GM23338 (cell line): ENCODE measurements at regions not wholly inside any gene's neighbourhood (a gene's known extent, or its start where the extent isn't known, plus 50 kb on each side); places are given as distances from the start of the nearest gene placed in this dataset.
"Not testable (repeated sequence)": the region's sequence is repeated elsewhere in the genome, so short reads cannot be mapped to it uniquely, and the experiment has no call there.

ENCODE experiments used
- ATAC-seq: fragments of 200-7000 bp; cut with Tn5 transposase; 3 replicates; pipeline ENCODE4 v1.9.1; 2020
- DNase-seq: peaks from one replicate; pipeline ENCODE4 v3.0.0-alpha.2; 2015; ENCODE audit warnings: low spot score
- H2AFZ ChIP-seq: fragments of 200-600 bp; sonication (generic); 2 replicates; pipeline ENCODE4 v1.8.0; 2016; ENCODE audit warnings: antibody characterized with exemption, mild to moderate bottlenecking, moderate library complexity
- H3F3A ChIP-seq: fragments of 200-600 bp; sonication (generic); replicated peaks from 2 replicates; pipeline ENCODE4 v1.8.0; 2017; ENCODE audit warnings: antibody characterized with exemption, mixed run types, low read depth
- H3K27ac ChIP-seq: fragments of 200-600 bp; sonication (generic); 2 replicates; pipeline ENCODE4 v1.6.1; 2016; ENCODE audit warnings: low read depth
- H3K27me3 ChIP-seq: fragments of 200-600 bp; sonication (generic); 2 replicates; pipeline ENCODE4 v1.8.0; 2016; ENCODE audit warnings: mild to moderate bottlenecking, mixed run types, moderate library complexity; ENCODE audit not compliant: insufficient read depth
- H3K36me3 ChIP-seq: fragments of 200-600 bp; sonication (generic); 2 replicates; pipeline ENCODE4 v1.8.0; 2016; ENCODE audit warnings: mild to moderate bottlenecking; ENCODE audit not compliant: insufficient read depth
- H3K4me1 ChIP-seq: fragments of 200-600 bp; sonication (generic); 2 replicates; pipeline ENCODE4 v1.8.0; 2016; ENCODE audit warnings: mild to moderate bottlenecking, moderate library complexity; ENCODE audit not compliant: insufficient read depth
- H3K4me2 ChIP-seq: fragments of 200-600 bp; sonication (generic); 2 replicates; pipeline ENCODE4 v1.7.1; 2017; ENCODE audit warnings: mixed run types
- H3K4me3 ChIP-seq: fragments of 200-600 bp; sonication (generic); 2 replicates; pipeline ENCODE4 v1.6.1; 2016; ENCODE audit warnings: mixed run types
- H3K79me2 ChIP-seq: fragments of 200-600 bp; sonication (generic); replicated peaks from 2 replicates; pipeline ENCODE4 v1.8.0; 2017; ENCODE audit warnings: mild to moderate bottlenecking; ENCODE audit not compliant: insufficient read depth
- H3K9me2 ChIP-seq: fragments of 200-600 bp; sonication (generic); 2 replicates; pipeline ENCODE4 v1.8.0; 2017; ENCODE audit not compliant: insufficient read depth
- H4K20me1 ChIP-seq: fragments of 200-600 bp; sonication (generic); replicated peaks from 2 replicates; pipeline ENCODE4 v1.8.0; 2017; ENCODE audit warnings: mild to moderate bottlenecking; ENCODE audit not compliant: insufficient read depth
- H3K27ac Mint-ChIP-seq: 2 replicates; pipeline ENCODE4 v1.8.0; 2020; ENCODE audit warnings: inconsistent platforms, mild to moderate bottlenecking, moderate library complexity, mixed read lengths
- H3K27me3 Mint-ChIP-seq: 3 replicates; pipeline ENCODE4 v1.8.0; 2022; ENCODE audit warnings: low read depth, mild to moderate bottlenecking, moderate library complexity, mixed read lengths, inconsistent platforms; ENCODE audit not compliant: insufficient read depth, poor library complexity
- H3K36me3 Mint-ChIP-seq: 3 replicates; pipeline ENCODE4 v1.8.0; 2021; ENCODE audit warnings: low read depth, mild to moderate bottlenecking, inconsistent platforms, moderate library complexity, mixed read lengths
- H3K4me1 Mint-ChIP-seq: 3 replicates; pipeline ENCODE4 v1.8.0; 2020; ENCODE audit warnings: mild to moderate bottlenecking, inconsistent platforms, mixed read lengths
- H3K4me3 Mint-ChIP-seq: 3 replicates; pipeline ENCODE4 v1.8.0; 2021; ENCODE audit warnings: moderate library complexity, mild to moderate bottlenecking, inconsistent platforms, mixed read lengths
- H3K9me3 Mint-ChIP-seq: 3 replicates; pipeline ENCODE4 v1.8.0; 2020; ENCODE audit warnings: moderate library complexity, mild to moderate bottlenecking, inconsistent platforms, mixed read lengths
- CTCF ChIP-seq, 2 experiments: fragments of 200-600 bp in 1 of 2; sonication (generic) in 1 of 2; conservative IDR thresholded peaks; 2 replicates each; pipeline versions ENCODE4 v1.5.1 to v1.6.1; 2016 to 2017; ENCODE audit warnings: antibody characterized with exemption in 2 of 2, low read depth in 2 of 2, mild to moderate bottlenecking in 2 of 2, moderate library complexity in 1 of 2
- EZH2phosphoT487 ChIP-seq: fragments of 200-600 bp; sonication (generic); IDR thresholded peaks from one replicate; pipeline ENCODE4 v1.8.1; 2018; ENCODE audit warnings: antibody characterized with exemption; ENCODE audit not compliant: unreplicated experiment
- JUNB ChIP-seq: IDR thresholded peaks from one replicate; pipeline ENCODE4 v1.6.1; 2016; ENCODE audit warnings: antibody characterized with exemption; ENCODE audit not compliant: unreplicated experiment
- NANOG ChIP-seq: IDR thresholded peaks from 2 replicates; pipeline ENCODE4 v1.6.1; 2016; ENCODE audit warnings: antibody characterized with exemption, borderline replicate concordance
- REST ChIP-seq: IDR thresholded peaks from one replicate; pipeline ENCODE4 v1.6.1; 2018; ENCODE audit warnings: antibody characterized with exemption; ENCODE audit not compliant: unreplicated experiment
- ZNF331 ChIP-seq: fragments of 250-450 bp; sonication (Bioruptor Pico); IDR thresholded peaks from 2 replicates; pipeline ENCODE4 v1.5.0; 2020; ENCODE audit warnings: low read depth, mild to moderate bottlenecking, moderate library complexity
- ZNF462 ChIP-seq: fragments of 250-450 bp; sonication (Bioruptor Pico); IDR thresholded peaks from 2 replicates; pipeline ENCODE4 v1.5.0; 2020; ENCODE audit warnings: mild to moderate bottlenecking, moderate library complexity

- no peak overlapping the region for H3K27ac ChIP-seq
- Mint-ChIP-seq H3K27ac (no peak overlapping the region), H3K27me3 (no peaks in the 10 kb centered on the region), H3K4me3 (no peak overlapping the region), H3K36me3 (peaks cover 65% of the 10 kb centered on the region), H3K4me1 (no peaks in the 10 kb centered on the region), H3K9me3 (peaks cover 48% of the 10 kb centered on the region)
- ATAC-seq (no peak), DNase-seq (no peak)
- TF ChIP-seq CTCF (conservative IDR thresholded peaks at IDR 0.05; ENCODE audit: low read depth in 2 of 2) (no peak), NANOG (no peak), JUNB (no peak), ZNF331 (CRISPR knock-in tag) (no peak), EZH2phosphoT487 (no peak), ZNF462 (CRISPR knock-in tag) (no peak), REST (no peak)
- no peak overlapping the region for H2AFZ ChIP-seq
- H3K4me2 ChIP-seq: no peak overlapping the region
- H3K27me3 ChIP-seq: no peaks in the 10 kb centered on the region
- no peak overlapping the region for H3K4me3 ChIP-seq
- H3K79me2 ChIP-seq: no peaks in the 10 kb centered on the region
- H4K20me1 ChIP-seq: no peaks in the 10 kb centered on the region
- no peaks in the 10 kb centered on the region for H3K4me1 ChIP-seq
- H3K36me3 ChIP-seq: no peaks in the 10 kb centered on the region; the same call in 1 of the 2 replicates
- no peaks in the 10 kb centered on the region for H3K9me2 ChIP-seq
- no peaks in the 10 kb centered on the region for H3F3A ChIP-seq
Measured at GRCh38 chrX:74104356-74105015, 199.5 kb upstream of the ZCCHC13 start.

- peaks cover 57% of the 10 kb centered on the region for H3K9me3 Mint-ChIP-seq
- not testable (repeated sequence) for H4K20me1 ChIP-seq
Measured at GRCh38 chrX:74098407-74098806, 205.6 kb upstream of the ZCCHC13 start.

More at GRCh38 chrX:74098407-74098806, 205.6 kb upstream of the ZCCHC13 start:
- H3K4me2 ChIP-seq, H3K4me1 ChIP-seq, DNase-seq, H3K4me3 Mint-ChIP-seq, H3K27me3 ChIP-seq, H3K9me2 ChIP-seq, H3K4me1 Mint-ChIP-seq, H3K79me2 ChIP-seq, H3K4me3 ChIP-seq, H3K27ac Mint-ChIP-seq, H3K36me3 ChIP-seq, ATAC-seq, H3F3A ChIP-seq, H3K27me3 Mint-ChIP-seq, H2AFZ ChIP-seq, H3K27ac ChIP-seq: not testable (repeated sequence)
- H3K36me3 Mint-ChIP-seq: peaks cover 43% of the 10 kb centered on the region
